A549 (cell line): ENCODE measurements at regions not wholly inside any gene's neighbourhood (a gene's known extent, or its start where the extent isn't known, plus 50 kb on each side); places are given as distances from the start of the nearest gene placed in this dataset.

Experiments used
- ATAC-seq, 2 experiments: fragments of 200-7000 bp in 1 of 2; fragments of >200 bp in 1 of 2; cut with Nextera tagmentation in 1 of 2; cut with Tn5 transposase in 1 of 2; 3 replicates each; pipeline versions ENCODE4 v1.8.0 to v1.9.1; 2018 to 2020; ENCODE audit warnings: mild to moderate bottlenecking in 1 of 2, moderate library complexity in 1 of 2
- CTCF ChIA-PET: fragments of 300-600 bp; sonication (Branson Sonifier 250); formaldehyde crosslinking; extraction: SDS; loops from one replicate; lab custom pipeline; 2021; ENCODE audit warnings: antibody characterized with exemption, inconsistent platforms; lab: Yijun Ruan, JAX
- POLR2A ChIA-PET: fragments of 350-600 bp; formaldehyde crosslinking; extraction: SDS; loops from one replicate; lab custom pipeline; 2021; ENCODE audit warnings: antibody characterized with exemption, inconsistent platforms; lab: Yijun Ruan, JAX
- DNase-seq, 2 experiments: peaks; one replicate each; pipeline versions ENCODE4 v3.0.0 to v3.0.0-alpha.2; 2011 to 2016; ENCODE audit warnings: low read depth in 1 of 2, low spot score in 1 of 2
- FAIRE-seq: peaks from 2 replicates; lab custom pipeline; 2011; peaks lifted over from hg19 to GRCh38; lab: Jason Lieb, UNC
- H3K27ac ChIP-seq, 2 experiments: fragments of >200 bp; sonication (Bioruptor Twin); formaldehyde crosslinking; 3 replicates each; pipeline ENCODE4 v1.5.1; 2016 to 2017
- H3K4me1 ChIP-seq: fragments of >200 bp; sonication (Bioruptor Twin); formaldehyde crosslinking; 3 replicates; pipeline ENCODE4 v1.6.1; 2016
- H3K4me2 ChIP-seq: fragments of >200 bp; sonication (Bioruptor Twin); formaldehyde crosslinking; 3 replicates; pipeline ENCODE4 v1.6.1; 2016
- H3K4me3 ChIP-seq: fragments of >200 bp; sonication (Bioruptor Twin); formaldehyde crosslinking; 3 replicates; pipeline ENCODE4 v1.5.1; 2016
- H3K9me3 ChIP-seq: fragments of >200 bp; sonication (Bioruptor Twin); formaldehyde crosslinking; 3 replicates; pipeline ENCODE4 v1.6.1; 2016
- CEBPB ChIP-seq, 2 experiments: fragments of >200 bp in 1 of 2; sonication (Bioruptor Twin) in 1 of 2; formaldehyde crosslinking in 1 of 2; IDR thresholded peaks; 2 replicates each; pipeline ENCODE4 v1.6.1; 2012 to 2016
- CHD4 ChIP-seq: fragments of 200-600 bp; sonication (generic); IDR thresholded peaks from 2 replicates; pipeline ENCODE4 v1.6.1; 2016; ENCODE audit warnings: antibody characterized with exemption, mild to moderate bottlenecking, borderline replicate concordance
- CTCF ChIP-seq: fragments of >200 bp; sonication (Bioruptor Twin); formaldehyde crosslinking; IDR thresholded peaks from 3 replicates; pipeline ENCODE4 v1.5.1; 2016
- ESRRA ChIP-seq: fragments of 150-350 bp; IDR thresholded peaks from 2 replicates; pipeline ENCODE4 v1.6.1; 2014; ENCODE audit warnings: mild to moderate bottlenecking, low read length, borderline replicate concordance
- FOSB ChIP-seq: fragments of 250-450 bp; sonication (Bioruptor Pico); IDR thresholded peaks from 2 replicates; pipeline ENCODE4 v1.5.0; 2020; ENCODE audit warnings: mild to moderate bottlenecking, moderate library complexity
- FOSL2 ChIP-seq, 2 experiments: fragments of 450-650 bp in 1 of 2; fragments of >200 bp in 1 of 2; sonication (Bioruptor Twin) in 1 of 2; formaldehyde crosslinking; IDR thresholded peaks; 2 replicates each; pipeline versions ENCODE4 v1.5.0 to v1.6.1; 2016 to 2020; ENCODE audit warnings: mild to moderate bottlenecking in 1 of 2, moderate library complexity in 1 of 2
- FOXS1 ChIP-seq: fragments of 250-450 bp; sonication (Bioruptor Pico); IDR thresholded peaks from 2 replicates; pipeline ENCODE4 v1.5.0; 2020; ENCODE audit warnings: mild to moderate bottlenecking, moderate library complexity
- GATA3 ChIP-seq: IDR thresholded peaks from 2 replicates; pipeline ENCODE4 v1.6.1; 2012; ENCODE audit warnings: borderline replicate concordance
- HEYL ChIP-seq: fragments of 250-450 bp; sonication (Bioruptor Pico); IDR thresholded peaks from 2 replicates; pipeline ENCODE4 v1.8.0; 2021; ENCODE audit warnings: mild to moderate bottlenecking, moderate library complexity
- HOXB5 ChIP-seq: fragments of 250-450 bp; sonication (Bioruptor Pico); IDR thresholded peaks from 2 replicates; pipeline ENCODE4 v1.5.0; 2020; ENCODE audit warnings: mild to moderate bottlenecking, moderate library complexity
- MAFK ChIP-seq: fragments of 450-650 bp; IDR thresholded peaks from 2 replicates; pipeline ENCODE4 v1.6.1; 2014; ENCODE audit not compliant: partially characterized antibody
- MAX ChIP-seq: IDR thresholded peaks from 2 replicates; pipeline ENCODE4 v1.6.1; 2012
- MAZ ChIP-seq: fragments of 150-350 bp; IDR thresholded peaks from 2 replicates; pipeline ENCODE4 v1.6.1; 2014; ENCODE audit warnings: antibody characterized with exemption, low read depth, low read length, borderline replicate concordance
- MYC ChIP-seq: IDR thresholded peaks from 2 replicates; pipeline ENCODE4 v1.6.1; 2012; ENCODE audit warnings: mild to moderate bottlenecking, inconsistent platforms, low read length, improper control_type of control experiment, borderline replicate concordance
- NFE2L2 ChIP-seq: fragments of 150-350 bp; conservative IDR thresholded peaks from 2 replicates; pipeline ENCODE4 v1.6.1; 2014; ENCODE audit warnings: low read length
- PBX3 ChIP-seq: IDR thresholded peaks from 2 replicates; pipeline ENCODE4 v1.6.1; 2012
- PHF8 ChIP-seq: fragments of 200-600 bp; sonication (generic); IDR thresholded peaks from 2 replicates; pipeline ENCODE4 v1.6.1; 2016; ENCODE audit warnings: low read depth, mild to moderate bottlenecking, antibody characterized with exemption, moderate library complexity, borderline replicate concordance
- RAD21 ChIP-seq, 2 experiments: fragments of >200 bp in 1 of 2; sonication (Bioruptor Twin) in 1 of 2; formaldehyde crosslinking in 1 of 2; IDR thresholded peaks in 1 of 2; conservative IDR thresholded peaks in 1 of 2; 2 replicates in 1 of 2; 3 replicates in 1 of 2; pipeline ENCODE4 v1.6.1; 2012 to 2018; ENCODE audit warnings: inconsistent platforms in 1 of 2
- RARB ChIP-seq: fragments of 250-450 bp; sonication (Bioruptor Pico); IDR thresholded peaks from 2 replicates; pipeline ENCODE4 v1.8.0; 2021; ENCODE audit warnings: mild to moderate bottlenecking, moderate library complexity
- RCOR1 ChIP-seq: fragments of 150-350 bp; IDR thresholded peaks from 2 replicates; pipeline ENCODE4 v1.6.1; 2014; ENCODE audit warnings: antibody characterized with exemption, low read length, low read depth
- SREBF2 ChIP-seq: fragments of 450-650 bp; IDR thresholded peaks from 2 replicates; pipeline ENCODE4 v1.6.1; 2014; ENCODE audit warnings: mild to moderate bottlenecking, moderate library complexity
- ZSCAN20 ChIP-seq: fragments of 250-450 bp; sonication (Bioruptor Pico); IDR thresholded peaks from 2 replicates; pipeline ENCODE4 v1.8.0; 2022; ENCODE audit warnings: mild to moderate bottlenecking, moderate library complexity
- WGBS: methylation state at CpG from one replicate; pipeline ENCODE4 v1.1.6; 2017; ENCODE audit errors: missing lambda C conversion rate; 5-methylcytosine and 5-hydroxymethylcytosine counted together
- TF ChIP-seq, protein P1 (sequence below): fragments of 250-450 bp; sonication (Bioruptor Pico); IDR thresholded peaks from 2 replicates; pipeline ENCODE4 v1.5.0; 2020; ENCODE audit warnings: low read depth, mild to moderate bottlenecking, moderate library complexity
- TF ChIP-seq, protein P2 (sequence below): fragments of 250-450 bp; sonication (Bioruptor Pico); IDR thresholded peaks from 2 replicates; pipeline ENCODE4 v1.5.0; 2021; ENCODE audit warnings: mild to moderate bottlenecking, moderate library complexity, borderline replicate concordance
- TF ChIP-seq, protein P3 (sequence below): fragments of 450-650 bp; IDR thresholded peaks from 2 replicates; pipeline ENCODE4 v1.6.1; 2014; ENCODE audit warnings: antibody characterized with exemption

DNA sequence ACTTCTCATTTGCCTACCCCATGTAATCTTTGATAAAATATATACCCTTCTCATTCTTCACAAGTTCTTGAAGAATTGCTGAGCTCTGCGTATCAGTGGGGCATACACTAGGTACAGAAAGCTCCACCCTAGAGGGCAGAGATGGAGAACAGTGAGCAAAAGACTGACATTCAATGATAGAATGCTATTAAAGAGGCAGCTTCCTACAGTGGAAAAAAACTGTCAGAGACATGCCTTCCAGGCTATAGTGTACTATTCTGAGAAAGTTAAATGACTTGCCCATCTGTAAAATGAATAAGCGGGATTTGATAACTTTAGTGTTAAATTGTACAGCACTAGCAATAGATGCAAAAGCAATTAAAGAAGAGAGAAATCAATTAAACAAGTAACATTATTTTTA is 172.8 kb downstream of the SUCNR1 start:
- ATAC-seq (no peak), FAIRE-seq (no peak), DNase-seq (no peak)
- Histone ChIP-seq H3K4me3 (no peak overlapping the region), H3K4me2 (no peak overlapping the region), H3K27ac (no peak overlapping the region), H3K4me1 (0 out of 3 replicates have a peak, but pooled peaks cover 4% of the 10 kb centered on the region), H3K9me3 (no peaks in the 10 kb centered on the region)
- ChIA-PET CTCF (no interaction called here), POLR2A (no interaction called here)
- whole genome bisulfite sequencing: 88% methylated on average over 2 of the region's 2 CpGs
- no peak for TF ChIP-seq NFE2L2
- peak; percentile 25 for TF ChIP-seq MAFK

DNA sequence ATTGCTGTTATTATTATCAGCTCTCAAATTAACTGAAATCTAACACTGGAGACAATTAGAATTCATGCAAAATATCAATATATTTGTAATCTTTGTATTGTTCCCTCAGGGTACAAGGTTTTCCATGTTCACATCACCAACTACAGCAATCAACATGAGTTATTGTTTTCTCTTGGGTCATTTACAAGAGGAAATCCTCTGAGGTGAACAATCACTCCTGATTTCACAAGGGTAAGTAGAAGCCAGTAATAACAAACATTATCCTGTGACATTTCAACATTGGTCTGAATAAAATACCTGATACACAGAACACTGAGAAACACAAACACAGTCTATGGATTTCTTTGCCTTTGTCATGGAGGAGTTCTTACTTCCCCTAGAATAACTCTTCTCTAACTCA is 174.0 kb downstream of the SUCNR1 start:
- DNase-seq (no peak), ATAC-seq (no peak), FAIRE-seq (peak; percentile 13)
- Histone ChIP-seq H3K4me1 (0 out of 3 replicates have a peak, but pooled peaks cover 4% of the 10 kb centered on the region), H3K4me2 (no peak overlapping the region), H3K27ac (no peak overlapping the region), H3K9me3 (no peaks in the 10 kb centered on the region), H3K4me3 (no peak overlapping the region)
- POLR2A ChIA-PET: no interaction called here
- TF ChIP-seq RAD21 (conservative IDR thresholded peaks at IDR 0.05 in 1 of 2, IDR thresholded peaks at IDR 0.05 in 1 of 2) (no peak), MAZ (no peak), MAX (no peak), ESRRA (no peak), RARB (CRISPR knock-in tag) (no peak), SREBF2 (no peak)
- TF ChIP-seq, protein P1, sequence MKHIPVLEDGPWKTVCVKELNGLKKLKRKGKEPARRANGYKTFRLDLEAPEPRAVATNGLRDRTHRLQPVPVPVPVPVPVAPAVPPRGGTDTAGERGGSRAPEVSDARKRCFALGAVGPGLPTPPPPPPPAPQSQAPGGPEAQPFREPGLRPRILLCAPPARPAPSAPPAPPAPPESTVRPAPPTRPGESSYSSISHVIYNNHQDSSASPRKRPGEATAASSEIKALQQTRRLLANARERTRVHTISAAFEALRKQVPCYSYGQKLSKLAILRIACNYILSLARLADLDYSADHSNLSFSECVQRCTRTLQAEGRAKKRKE (CRISPR knock-in tag): no peak
- CTCF ChIA-PET: no interaction called here

DNA sequence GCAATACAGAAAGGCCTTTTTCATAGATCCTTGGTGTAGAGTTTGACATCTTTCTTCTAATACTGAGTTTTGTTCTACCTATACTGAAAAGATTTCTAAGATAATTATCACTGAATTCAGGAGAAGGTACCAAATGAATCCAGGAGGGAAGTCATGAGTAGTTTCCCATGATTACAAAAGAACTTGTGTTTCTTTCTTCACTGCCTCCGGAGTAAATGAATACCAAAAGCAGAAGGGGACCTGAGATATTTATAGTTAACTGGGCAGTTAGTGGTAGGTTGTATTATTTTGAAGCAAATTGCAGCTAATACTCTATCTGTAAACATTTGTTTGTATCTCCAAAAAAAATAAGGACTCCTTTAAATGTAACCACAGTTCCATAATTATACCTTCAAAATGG is 175.4 kb downstream of the SUCNR1 start:
- FAIRE-seq (peak; percentile 18), ATAC-seq (no peak), DNase-seq (no peak)
- POLR2A ChIA-PET: no interaction called here
- 58% methylated on average over 1 of the region's 1 CpG for WGBS
- Histone ChIP-seq H3K27ac (no peak overlapping the region), H3K4me2 (no peak overlapping the region), H3K9me3 (no peaks in the 10 kb centered on the region), H3K4me3 (no peak overlapping the region), H3K4me1 (0 out of 3 replicates have a peak, but pooled peaks cover 4% of the 10 kb centered on the region)
- CTCF ChIA-PET: interaction anchor here (0.6 to 0.7 kb wide), 2 partner anchors 185 to 208 kb away, joined by 3 read pairs; no protein-coding TSS in a partner anchor
- TF ChIP-seq RCOR1: no peak
- TF ChIP-seq CEBPB (IDR thresholded peaks at IDR 0.05): no peak
- no peak for TF ChIP-seq HEYL (CRISPR knock-in tag)
- TF ChIP-seq CTCF: no peak
- TF ChIP-seq HOXB5 (CRISPR knock-in tag): no peak
- TF ChIP-seq, protein P2, sequence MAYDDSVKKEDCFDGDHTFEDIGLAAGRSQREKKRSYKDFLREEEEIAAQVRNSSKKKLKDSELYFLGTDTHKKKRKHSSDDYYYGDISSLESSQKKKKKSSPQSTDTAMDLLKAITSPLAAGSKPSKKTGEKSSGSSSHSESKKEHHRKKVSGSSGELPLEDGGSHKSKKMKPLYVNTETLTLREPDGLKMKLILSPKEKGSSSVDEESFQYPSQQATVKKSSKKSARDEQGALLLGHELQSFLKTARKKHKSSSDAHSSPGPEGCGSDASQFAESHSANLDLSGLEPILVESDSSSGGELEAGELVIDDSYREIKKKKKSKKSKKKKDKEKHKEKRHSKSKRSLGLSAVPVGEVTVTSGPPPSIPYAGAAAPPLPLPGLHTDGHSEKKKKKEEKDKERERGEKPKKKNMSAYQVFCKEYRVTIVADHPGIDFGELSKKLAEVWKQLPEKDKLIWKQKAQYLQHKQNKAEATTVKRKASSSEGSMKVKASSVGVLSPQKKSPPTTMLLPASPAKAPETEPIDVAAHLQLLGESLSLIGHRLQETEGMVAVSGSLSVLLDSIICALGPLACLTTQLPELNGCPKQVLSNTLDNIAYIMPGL: no peak
- TF ChIP-seq FOSB: no peak
- TF ChIP-seq FOXS1: no peak
- TF ChIP-seq CHD4: no peak
- TF ChIP-seq GATA3: no peak
- no peak for TF ChIP-seq PHF8
- no peak for TF ChIP-seq FOSL2 (IDR thresholded peaks at IDR 0.05)
- TF ChIP-seq FOSL2 (CRISPR knock-in tag; IDR thresholded peaks at IDR 0.05): no peak
- no peak for TF ChIP-seq PBX3
- no peak for TF ChIP-seq MYC
- TF ChIP-seq, protein P3, sequence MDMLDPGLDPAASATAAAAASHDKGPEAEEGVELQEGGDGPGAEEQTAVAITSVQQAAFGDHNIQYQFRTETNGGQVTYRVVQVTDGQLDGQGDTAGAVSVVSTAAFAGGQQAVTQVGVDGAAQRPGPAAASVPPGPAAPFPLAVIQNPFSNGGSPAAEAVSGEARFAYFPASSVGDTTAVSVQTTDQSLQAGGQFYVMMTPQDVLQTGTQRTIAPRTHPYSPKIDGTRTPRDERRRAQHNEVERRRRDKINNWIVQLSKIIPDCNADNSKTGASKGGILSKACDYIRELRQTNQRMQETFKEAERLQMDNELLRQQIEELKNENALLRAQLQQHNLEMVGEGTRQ: no peak
- TF ChIP-seq MAFK: no peak
- no peak for TF ChIP-seq ZSCAN20 (CRISPR knock-in tag)
- no peak for TF ChIP-seq MAZ
